ENCODE measurements at regions not wholly inside any gene's neighbourhood (a gene's known extent, or its start where the extent isn't known, plus 50 kb on each side); places are given as distances from the start of the nearest gene placed in this dataset.
"Not testable (repeated sequence)": the region's sequence is repeated elsewhere in the genome, so short reads cannot be mapped to it uniquely, and the experiment has no call there.

- no peak for DNase-seq (ENCODE audit: low spot score)
Observed at GRCh38 chr5:87198010-87198409, 69.7 kb upstream of the RASA1 start.

GRCh38 chr5:87199246-87199645, 68.4 kb upstream of the RASA1 start:
- not testable (repeated sequence) for DNase-seq (ENCODE audit: low spot score)

GRCh38 chr5:87199704-87200103, 68.0 kb upstream of the RASA1 start:
- DNase-seq (ENCODE audit: low spot score) = not testable (repeated sequence)

- no peak for DNase-seq (ENCODE audit: low spot score)
Observed at GRCh38 chr5:87210076-87210475, 57.6 kb upstream of the RASA1 start.

- DNase-seq (ENCODE audit: low spot score) = no peak
Observed at GRCh38 chr5:87210743-87211142, 56.9 kb upstream of the RASA1 start.

GRCh38 chr5:87211676-87212075, 56.0 kb upstream of the RASA1 start:
- DNase-seq (ENCODE audit: low spot score) = no peak

- DNase-seq (ENCODE audit: low spot score) = not testable (repeated sequence)
Observed at GRCh38 chr5:87212183-87212582, 55.5 kb upstream of the RASA1 start.

GRCh38 chr5:87217480-87217879, 50.2 kb upstream of the RASA1 start:
- not testable (repeated sequence) for DNase-seq (ENCODE audit: low spot score)

Measured in CD4-positive, alpha-beta T cell treated with Interleukin-6 at 100 ng/mL for 8 hours (primary cell).